Endothelial cell of hepatic sinusoid (primary cell): ENCODE measurements at regions not wholly inside any gene's neighbourhood (a gene's known extent, or its start where the extent isn't known, plus 50 kb on each side); places are given as distances from the start of the nearest gene placed in this dataset.

Source experiments
- in situ Hi-C: cut with HindIII; loops from 2 replicates; pipeline ENCODE4 v1.10.0; 2017; ENCODE audit warnings: low sequenced_read_pairs

GRCh38 chr16:64008131-64008530 is 1113.7 kb downstream of the CDH11 start:
- in situ Hi-C loops = no loop called here

GRCh38 chr16:64004116-64004515 is 1117.7 kb downstream of the CDH11 start:
- in situ Hi-C loops = no loop called here

- in situ Hi-C loops = no loop called here
Observed at GRCh38 chr16:63995025-63995424, 1126.8 kb downstream of the CDH11 start.

DNA sequence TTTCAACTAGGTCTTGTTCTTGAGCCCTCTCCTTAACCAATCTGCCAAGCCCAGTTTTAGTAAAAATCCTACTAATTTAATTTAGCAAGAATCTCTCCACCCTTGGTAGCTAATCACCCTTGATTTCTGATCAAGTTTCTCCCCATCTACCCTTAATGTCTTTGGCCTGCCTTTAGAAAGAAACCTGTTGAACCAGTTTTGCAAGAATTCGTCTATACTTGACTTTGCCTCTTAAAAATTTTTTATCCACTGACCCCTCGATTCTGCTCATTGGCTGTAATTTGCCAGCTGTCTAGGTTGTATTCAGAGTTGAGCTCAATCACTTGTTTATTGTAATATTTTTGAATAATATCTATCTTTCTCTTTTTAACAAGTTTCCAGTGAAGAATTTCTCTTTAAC is 1138.5 kb downstream of the CDH11 start:
- in situ Hi-C loops = no loop called here

GRCh38 chr16:63982741-63983140 is 1139.1 kb downstream of the CDH11 start:
- in situ Hi-C loops = no loop called here

DNA sequence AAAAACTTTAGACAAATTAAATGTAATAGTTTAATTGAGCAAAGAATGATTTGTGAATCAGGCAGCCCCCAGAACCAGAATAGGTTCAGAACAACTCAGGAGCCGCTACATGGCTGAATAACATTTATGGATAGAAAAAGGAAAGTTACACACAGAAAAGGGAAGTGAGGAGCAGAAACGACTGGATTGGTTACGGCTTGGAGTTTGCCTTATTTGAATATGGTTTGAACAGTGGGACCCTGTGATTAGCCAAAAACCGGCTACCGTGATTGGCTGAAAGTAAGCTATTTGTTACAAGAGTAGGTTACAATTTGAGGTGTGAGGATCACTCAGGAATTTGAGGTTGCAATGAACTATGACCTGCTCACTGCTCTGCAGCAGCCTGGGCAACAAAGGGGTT is 1139.8 kb downstream of the CDH11 start:
- in situ Hi-C loops = no loop called here

GRCh38 chr16:63981639-63982038 is 1140.2 kb downstream of the CDH11 start:
- in situ Hi-C loops = no loop called here

GRCh38 chr16:63980763-63981162 is 1141.1 kb downstream of the CDH11 start:
- in situ Hi-C loops = no loop called here

DNA sequence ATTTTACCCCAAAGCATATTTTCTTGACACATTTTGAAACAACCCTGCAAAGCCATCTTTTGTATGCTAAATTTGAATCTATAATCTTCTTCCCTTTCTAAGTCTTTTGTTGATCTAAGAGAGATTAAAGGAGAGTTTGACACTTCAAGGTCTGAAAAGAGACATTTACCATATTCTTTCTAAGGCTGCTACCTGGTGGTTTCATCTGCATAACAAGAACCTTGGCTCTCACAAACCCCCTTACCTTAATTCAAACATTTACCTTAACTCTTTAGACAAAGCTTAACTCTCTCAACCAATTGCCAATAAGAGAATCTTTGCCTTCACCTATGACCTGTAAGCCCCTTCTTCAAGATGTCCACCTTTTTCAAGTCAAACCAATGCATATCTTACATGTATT is 1143.6 kb downstream of the CDH11 start:
- in situ Hi-C loops = no loop called here

DNA sequence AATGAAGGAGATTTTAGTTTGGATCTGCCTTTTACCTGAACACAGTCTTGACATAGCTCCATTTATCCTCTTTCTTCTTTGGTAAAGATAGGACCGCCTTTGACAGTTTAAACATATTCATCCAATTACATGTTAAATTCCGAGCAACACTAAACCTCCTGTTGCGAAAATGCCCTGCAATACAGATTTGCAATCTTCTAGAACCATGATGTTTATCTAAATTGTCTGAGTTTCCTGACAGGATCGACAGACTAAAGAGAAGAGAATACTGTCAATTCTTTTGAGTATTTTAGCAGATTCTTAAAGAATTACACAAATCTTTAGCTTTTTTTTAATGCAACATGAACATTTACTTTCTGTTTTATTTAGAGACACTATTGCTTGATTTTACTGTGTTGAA is 1145.5 kb downstream of the CDH11 start:
- in situ Hi-C loops = no loop called here

GRCh38 chr16:63975669-63976068 is 1146.2 kb downstream of the CDH11 start:
- in situ Hi-C loops = no loop called here

- in situ Hi-C loops = no loop called here
Observed at GRCh38 chr16:63967966-63968365, 1153.9 kb downstream of the CDH11 start.

- in situ Hi-C loops = no loop called here
Observed at GRCh38 chr16:63960321-63960720, 1161.5 kb downstream of the CDH11 start.

DNA sequence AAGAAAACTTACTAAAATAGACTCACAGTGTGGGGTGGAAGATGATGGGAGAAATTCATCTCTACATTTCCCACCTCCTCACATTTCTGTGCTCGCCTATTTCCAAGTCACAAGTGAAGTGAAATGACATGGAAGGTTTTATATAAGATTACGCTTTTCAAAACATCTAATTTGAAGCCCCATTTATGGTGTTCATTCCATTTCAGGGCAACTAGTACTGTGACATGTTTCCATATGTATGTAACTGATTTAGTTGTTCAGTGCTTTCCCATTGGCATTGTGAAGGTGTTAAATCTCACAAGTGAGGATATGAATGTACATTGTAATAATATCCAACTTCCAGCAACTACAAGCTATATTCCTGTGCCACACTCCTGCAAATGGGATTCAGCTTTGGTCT is 1174.8 kb downstream of the CDH11 start:
- in situ Hi-C loops = no loop called here

- in situ Hi-C loops = no loop called here
Observed at GRCh38 chr16:63945806-63946205, 1176.1 kb downstream of the CDH11 start.

- in situ Hi-C loops = no loop called here
Observed at GRCh38 chr16:63943566-63943965, 1178.3 kb downstream of the CDH11 start.

- in situ Hi-C loops = no loop called here
Observed at GRCh38 chr16:63938661-63939060, 1183.2 kb downstream of the CDH11 start.

- in situ Hi-C loops = no loop called here
Observed at GRCh38 chr16:63933841-63934240, 1188.0 kb downstream of the CDH11 start.

DNA sequence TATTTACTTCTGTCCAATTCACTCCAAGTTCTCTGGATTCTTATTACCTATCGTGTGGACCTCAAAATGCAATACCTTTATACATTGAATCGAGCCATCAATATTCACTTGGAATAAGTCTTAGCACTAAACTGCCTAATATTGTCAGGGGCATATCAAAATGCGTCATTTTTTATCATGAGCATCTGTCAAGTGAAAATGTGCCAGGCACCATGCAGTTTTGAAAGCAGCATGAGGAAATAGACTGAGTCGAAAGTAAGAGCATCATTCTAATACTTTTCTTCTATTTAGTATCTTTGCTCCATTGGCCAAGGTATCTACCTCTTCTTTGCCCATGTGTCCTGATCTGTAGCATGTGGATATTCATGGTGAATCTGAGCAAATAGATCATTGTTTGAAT is 1193.4 kb downstream of the CDH11 start:
- in situ Hi-C loops = no loop called here

DNA sequence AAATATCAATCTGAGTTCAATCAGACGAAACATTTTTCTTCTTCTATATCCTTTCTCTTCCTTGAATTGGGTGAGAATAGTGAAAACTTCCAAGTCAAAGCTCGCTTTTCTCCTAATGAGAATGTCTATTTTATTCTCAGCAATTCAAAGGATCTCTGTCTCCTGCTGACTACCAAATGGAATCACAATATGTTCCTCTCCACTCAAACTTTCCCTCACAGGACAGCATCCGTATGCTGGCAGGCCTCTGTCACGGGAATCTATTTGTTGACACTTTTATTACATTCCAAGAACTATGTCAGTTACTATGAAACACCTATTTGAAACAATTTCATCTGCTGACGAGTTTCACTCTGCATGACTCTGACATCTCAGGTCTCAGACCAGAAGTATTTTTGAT is 1196.6 kb downstream of the CDH11 start:
- in situ Hi-C loops = no loop called here

DNA sequence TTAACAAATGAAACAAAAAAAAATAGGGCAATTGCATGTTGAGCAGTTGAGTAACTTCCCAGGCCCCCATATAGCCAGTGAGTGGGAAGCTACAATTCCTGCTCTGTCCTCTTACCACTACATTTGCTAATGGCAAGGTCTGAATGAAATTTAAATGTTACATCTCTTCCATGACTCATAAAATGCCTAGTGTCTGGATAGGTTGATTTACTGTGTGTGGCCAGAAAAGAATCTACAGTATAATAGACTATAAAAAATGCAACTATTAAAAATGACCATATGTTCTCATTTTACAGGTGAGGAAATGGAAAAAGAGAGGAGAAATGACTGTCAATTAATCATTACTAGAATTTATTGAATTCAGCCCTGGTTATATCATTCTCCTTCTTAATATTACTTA is 1199.3 kb downstream of the CDH11 start:
- in situ Hi-C loops = no loop called here

GRCh38 chr16:63921737-63922295 is 1200.0 kb downstream of the CDH11 start:
- in situ Hi-C loops = no loop called here

DNA sequence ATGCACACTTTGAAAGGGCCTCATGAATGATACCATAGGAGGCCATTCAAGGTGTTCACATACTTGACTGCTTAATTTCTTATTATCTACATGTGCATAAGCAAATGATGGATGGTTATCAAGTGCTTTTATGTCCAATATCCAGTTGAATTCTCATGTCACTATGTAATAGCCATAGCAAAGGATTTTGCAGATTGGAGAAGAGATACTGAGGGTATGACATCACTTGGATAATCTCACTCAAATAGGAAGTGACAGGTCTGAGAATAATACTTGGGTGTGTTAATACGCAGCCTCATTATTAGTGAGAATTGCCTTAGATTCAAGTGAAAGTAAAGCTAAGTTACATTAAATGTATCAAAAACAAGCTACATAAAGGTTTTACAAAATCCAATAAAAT is 1208.6 kb downstream of the CDH11 start:
- in situ Hi-C loops = no loop called here

GRCh38 chr16:63907251-63907650 is 1214.6 kb downstream of the CDH11 start:
- in situ Hi-C loops = no loop called here
